Activated CD8-positive, alpha-beta T cell treated with anti-CD3 and anti-CD28 coated beads for 36 hours (primary cell): ENCODE measurements at regions not wholly inside any gene's neighbourhood (a gene's known extent, or its start where the extent isn't known, plus 50 kb on each side); places are given as distances from the start of the nearest gene placed in this dataset.

ENCODE experiments used
- ATAC-seq: fragments of 200-7000 bp; cut with Tn5 transposase; one replicate; pipeline ENCODE4 v1.10.0; 2021; ENCODE audit warnings: mild to moderate bottlenecking, moderate library complexity
- CTCF ChIA-PET: fragments of 350-600 bp; sonication (Branson Sonifier 250); formaldehyde crosslinking; loops from one replicate; lab custom pipeline; 2021; ENCODE audit warnings: antibody characterized with exemption; lab: Charles Lee
- POLR2A ChIA-PET: fragments of 350-600 bp; sonication (Branson Sonifier 250); formaldehyde crosslinking; loops from one replicate; lab custom pipeline; 2021; ENCODE audit warnings: antibody characterized with exemption; lab: Charles Lee
- DNase-seq: peaks from one replicate; pipeline ENCODE4 v3.0.0-alpha.2; 2020
- H3K27ac Mint-ChIP-seq: one replicate; pipeline ENCODE4 v1.8.0; 2021; ENCODE audit warnings: mild to moderate bottlenecking, mixed read lengths
- H3K27me3 Mint-ChIP-seq: one replicate; pipeline ENCODE4 v1.8.0; 2021; ENCODE audit warnings: mixed read lengths
- H3K36me3 Mint-ChIP-seq: one replicate; pipeline ENCODE4 v1.8.0; 2021; ENCODE audit warnings: low read depth, mixed read lengths
- H3K4me1 Mint-ChIP-seq: one replicate; pipeline ENCODE4 v1.8.0; 2021; ENCODE audit warnings: low read depth, mixed read lengths
- H3K4me3 Mint-ChIP-seq: one replicate; pipeline ENCODE4 v1.8.0; 2021; ENCODE audit warnings: mild to moderate bottlenecking, moderate library complexity, mixed read lengths
- H3K9me3 Mint-ChIP-seq: one replicate; pipeline ENCODE4 v1.8.0; 2021; ENCODE audit warnings: mixed read lengths
- CTCF ChIP-seq: fragments of 200-600 bp; IDR thresholded peaks from one replicate; pipeline ENCODE4 v1.8.0; 2022; ENCODE audit warnings: antibody characterized with exemption, mild to moderate bottlenecking
- intact Hi-C: fragments of 100-400 bp; cut with micrococcal nuclease; formaldehyde crosslinking; loops from one replicate; pipeline ENCODE4 v1.10.0; 2022

DNA sequence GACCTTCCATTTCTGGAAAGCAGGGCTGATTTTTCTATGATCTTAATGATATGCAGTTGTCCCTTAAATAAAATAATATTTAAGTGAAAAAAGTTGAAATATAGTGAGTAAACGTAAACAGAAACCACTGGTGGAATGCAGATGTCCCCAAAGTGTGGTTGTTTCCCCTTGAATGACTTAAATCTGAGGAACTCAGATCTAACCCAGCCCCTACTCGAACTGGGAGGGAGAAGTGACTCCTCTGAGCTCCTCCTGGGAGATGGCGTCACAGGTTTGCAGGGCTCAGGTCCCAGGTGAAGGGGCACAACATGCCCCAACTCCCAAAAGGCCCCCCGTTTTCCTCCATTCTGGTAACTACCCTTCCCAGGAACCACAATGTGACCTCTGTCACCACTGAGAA, 142.8 kb downstream of the IRF8 start:
- H3K36me3 Mint-ChIP-seq, result no peaks in the 10 kb centered on the region
- POLR2A ChIA-PET, result no interaction called here

DNA sequence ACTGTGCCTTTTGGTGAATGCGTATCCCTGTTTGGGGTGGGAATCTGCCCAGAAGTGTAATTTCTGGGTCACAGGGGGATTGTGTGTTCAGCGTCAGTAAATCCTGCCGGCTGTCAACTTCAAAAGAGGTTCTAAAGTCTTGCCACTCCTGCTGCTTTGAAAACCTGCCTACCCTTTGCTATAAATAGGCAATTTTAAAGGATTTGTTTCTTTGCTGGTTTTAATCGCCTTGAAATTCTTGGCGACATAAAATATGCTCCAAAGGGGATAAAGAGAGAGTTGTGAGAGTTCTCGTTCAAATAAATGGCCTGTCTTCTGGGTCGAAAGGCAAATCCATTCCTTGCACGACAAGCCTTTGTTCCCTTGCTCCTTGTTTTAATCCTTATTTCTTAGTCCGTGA, 143.4 kb downstream of the IRF8 start:
- Mint-ChIP-seq H3K4me1 (peaks cover 21% of the 10 kb centered on the region), H3K4me3 (no peak overlapping the region), H3K9me3 (no peaks in the 10 kb centered on the region), H3K27ac (no peak overlapping the region), H3K27me3 (peaks cover 25% of the 10 kb centered on the region), H3K36me3 (no peaks in the 10 kb centered on the region)
- TF ChIP-seq CTCF, result no peak
- ChIA-PET CTCF (no interaction called here), POLR2A (no interaction called here)
- intact Hi-C loops, result no loop called here
- ATAC-seq, result no peak
- DNase-seq, result no peak

More for the DNA sequence above, 142.8 kb downstream of the IRF8 start:
- peaks cover 19% of the 10 kb centered on the region for H3K27me3 Mint-ChIP-seq
- ATAC-seq (no peak), DNase-seq (no peak)
- no peak overlapping the region for H3K27ac Mint-ChIP-seq
- no peak for TF ChIP-seq CTCF
- H3K4me3 Mint-ChIP-seq, result no peak overlapping the region
- intact Hi-C loops, result no loop called here
- peaks cover 21% of the 10 kb centered on the region for H3K4me1 Mint-ChIP-seq
- CTCF ChIA-PET, result interaction anchor here (1.0 to 1.3 kb wide), 2 partner anchors 10 to 31 kb away, joined by 3 to 4 read pairs; no protein-coding TSS in a partner anchor
- H3K9me3 Mint-ChIP-seq, result no peaks in the 10 kb centered on the region

DNA sequence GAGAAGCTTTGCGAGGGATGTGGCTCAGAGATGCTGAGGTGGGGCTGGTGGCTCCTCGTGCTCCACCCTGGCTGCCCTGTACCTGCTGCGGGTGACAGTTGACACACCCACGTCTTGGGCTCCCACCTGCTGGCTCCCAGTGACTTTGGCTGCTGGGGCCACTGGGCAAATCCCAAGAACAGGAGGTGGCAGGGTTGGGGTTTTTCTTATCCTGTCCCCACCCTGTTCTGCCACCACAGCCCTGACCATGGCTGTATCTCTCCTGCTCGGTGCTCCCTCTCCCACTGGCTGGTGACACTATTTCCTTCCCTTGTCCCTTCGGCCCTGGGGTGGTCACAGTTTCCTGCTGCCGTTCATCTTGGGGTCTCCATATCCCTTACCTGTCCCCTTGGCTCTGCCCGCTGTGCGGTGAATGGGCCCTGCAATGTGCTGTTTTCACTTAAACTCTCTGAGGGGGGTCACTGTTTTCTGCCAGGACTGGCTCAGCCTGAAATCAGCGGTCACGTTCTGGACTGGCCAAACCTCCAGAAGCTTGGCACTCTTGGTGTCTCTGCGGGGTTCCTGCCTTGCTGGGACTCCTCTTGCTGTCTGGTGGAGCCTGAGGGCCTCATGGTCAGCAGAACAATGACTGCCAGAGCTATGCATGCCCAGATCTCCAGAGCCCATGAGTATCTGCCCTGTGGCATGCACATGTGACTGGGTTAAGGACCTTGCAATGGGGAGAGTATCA, 144.2 kb downstream of the IRF8 start:
- H3K9me3 Mint-ChIP-seq, result no peaks in the 10 kb centered on the region
- ATAC-seq (no peak), DNase-seq (no peak)
- no peak for TF ChIP-seq CTCF
- no peak overlapping the region for H3K4me3 Mint-ChIP-seq
- no peak overlapping the region for H3K27ac Mint-ChIP-seq
- peaks cover 30% of the 10 kb centered on the region for H3K27me3 Mint-ChIP-seq
- no peaks in the 10 kb centered on the region for H3K36me3 Mint-ChIP-seq
- intact Hi-C loops, result no loop called here
- H3K4me1 Mint-ChIP-seq, result peaks cover 21% of the 10 kb centered on the region
- ChIA-PET POLR2A (no interaction called here), CTCF (interaction anchor here (1.4 to 2.2 kb wide), 6 partner anchors 9 to 474 kb away, joined by 4 to 8 read pairs (median 6); no protein-coding TSS in a partner anchor)

DNA sequence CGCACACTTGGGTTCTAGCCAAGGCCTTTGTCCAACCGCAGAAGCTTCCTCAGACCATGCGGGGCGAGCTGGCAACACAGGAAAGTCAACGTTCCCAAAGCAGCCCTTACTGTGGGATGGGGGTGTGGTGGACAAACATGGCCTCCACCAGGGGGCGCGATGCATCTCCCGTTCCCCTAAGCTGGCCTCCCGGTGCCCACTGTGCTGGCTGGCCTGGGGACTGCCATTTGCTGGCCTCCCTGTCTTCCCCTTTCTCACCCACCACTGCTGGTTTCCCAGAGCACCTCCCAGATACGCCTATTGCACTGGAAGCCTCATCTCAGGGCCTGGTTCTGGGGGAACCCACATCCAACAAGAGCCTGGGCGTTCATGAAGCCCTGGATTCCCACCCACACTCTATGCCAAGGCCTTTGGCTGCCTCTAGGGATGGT, 145.3 kb downstream of the IRF8 start:
- Mint-ChIP-seq H3K27ac (no peak overlapping the region), H3K4me3 (no peak overlapping the region), H3K4me1 (peaks cover 17% of the 10 kb centered on the region), H3K36me3 (no peaks in the 10 kb centered on the region), H3K27me3 (peaks cover 36% of the 10 kb centered on the region), H3K9me3 (no peaks in the 10 kb centered on the region)
- no peak for ATAC-seq
- DNase-seq, result peak; percentile 72
- intact Hi-C loops, result no loop called here
- TF ChIP-seq CTCF, result peak; percentile 83
- ChIA-PET CTCF (interaction anchor here (0.7 to 2.2 kb wide), 18 partner anchors 10 to 473 kb away, joined by 3 to 8 read pairs (median 4); no protein-coding TSS in a partner anchor), POLR2A (no interaction called here)

DNA sequence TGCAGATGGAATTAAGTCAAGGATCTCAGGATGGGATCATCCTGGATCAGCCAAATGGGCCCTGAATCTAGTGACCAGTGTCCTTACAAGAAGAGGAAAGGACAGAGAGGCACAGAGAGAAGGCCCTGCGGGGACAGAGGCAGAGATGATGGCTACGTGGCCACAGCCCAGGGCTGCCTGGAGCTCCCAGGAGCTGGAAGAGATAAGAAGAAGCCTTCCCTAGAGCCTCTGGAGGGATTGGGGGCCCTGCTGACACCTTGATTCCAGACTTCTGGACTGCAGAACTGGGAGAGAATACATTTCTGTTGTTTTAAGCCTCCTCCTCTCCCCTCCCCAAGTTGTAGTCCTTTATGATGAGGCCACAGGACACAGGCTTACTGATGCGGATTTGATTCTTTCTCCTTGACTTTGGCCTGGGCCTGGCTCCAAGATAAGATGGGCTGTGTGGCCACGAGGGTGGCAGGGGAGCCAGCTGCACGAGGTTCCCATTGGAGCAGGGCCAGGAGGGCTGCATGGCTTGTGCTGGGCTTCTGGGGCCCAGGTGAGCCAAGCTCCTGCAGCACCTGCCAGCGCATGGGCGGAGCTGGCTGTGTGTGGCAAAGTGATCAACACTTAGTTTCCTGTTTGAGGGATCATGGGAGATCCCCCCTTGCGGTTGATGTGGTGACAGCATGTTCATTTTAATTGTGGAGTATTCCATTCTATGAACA, 146.1 kb downstream of the IRF8 start:
- ATAC-seq (peak; percentile 91), DNase-seq (peak; percentile 86)
- Mint-ChIP-seq H3K9me3 (no peaks in the 10 kb centered on the region), H3K4me3 (no peak overlapping the region), H3K36me3 (no peaks in the 10 kb centered on the region), H3K4me1 (peaks cover 12% of the 10 kb centered on the region), H3K27me3 (peaks cover 34% of the 10 kb centered on the region), H3K27ac (no peak overlapping the region)
- intact Hi-C loops, result no loop called here
- CTCF ChIA-PET, result interaction anchor here (0.7 to 2.2 kb wide), 20 partner anchors 10 to 472 kb away, joined by 3 to 8 read pairs (median 4); no protein-coding TSS in a partner anchor
- POLR2A ChIA-PET, result no interaction called here
- no peak for TF ChIP-seq CTCF
